CD4-positive, alpha-beta T cell (primary cell): ENCODE measurements at regions not wholly inside any gene's neighbourhood (a gene's known extent, or its start where the extent isn't known, plus 50 kb on each side); places are given as distances from the start of the nearest gene placed in this dataset.
"Not testable (repeated sequence)": the region's sequence is repeated elsewhere in the genome, so short reads cannot be mapped to it uniquely, and the experiment has no call there.

Experiments
- ATAC-seq: fragments of 200-7000 bp; cut with Tn5 transposase; one replicate; pipeline ENCODE4 v1.10.0; 2022; ENCODE audit warnings: mild to moderate bottlenecking; ENCODE audit not compliant: poor library complexity
- CTCF ChIA-PET: fragments of 350-600 bp; sonication (Branson Sonifier 250); formaldehyde crosslinking; loops from one replicate; lab custom pipeline; 2021; ENCODE audit warnings: antibody characterized with exemption, inconsistent platforms; lab: Charles Lee
- POLR2A ChIA-PET: fragments of 350-600 bp; sonication (Branson Sonifier 250); formaldehyde crosslinking; loops from one replicate; lab custom pipeline; 2021; ENCODE audit warnings: antibody characterized with exemption, inconsistent platforms; lab: Charles Lee
- DNase-seq, 14 experiments: peaks; one replicate each; pipeline ENCODE4 v3.0.0-alpha.2; 2013 to 2020; ENCODE audit warnings: mixed read lengths in 2 of 14
- H3K27ac ChIP-seq, 2 donors: one replicate each; pipeline versions ENCODE4 v1.5.1 to v1.7.0; 2013; ENCODE audit warnings: low read length in 2 of 2, low read depth in 1 of 2, mild to moderate bottlenecking in 1 of 2
- H3K27me3 ChIP-seq, 2 experiments: 1 replicate in 1 of 2; 2 replicates in 1 of 2; pipeline versions ENCODE4 v1.6.1 to v1.7.0; 2013; ENCODE audit warnings: low read length in 2 of 2, control low read depth in 1 of 2, mild to moderate bottlenecking in 1 of 2, moderate library complexity in 1 of 2; ENCODE audit not compliant: insufficient read depth in 2 of 2, control insufficient read depth in 1 of 2
- H3K36me3 ChIP-seq: one replicate; pipeline ENCODE4 v1.6.1; 2013; ENCODE audit warnings: low read length, control low read depth; ENCODE audit not compliant: insufficient read depth
- H3K4me1 ChIP-seq: one replicate; pipeline ENCODE4 v1.6.1; 2013; ENCODE audit warnings: low read length, control low read depth; ENCODE audit not compliant: insufficient read depth
- H3K4me3 ChIP-seq: one replicate; pipeline ENCODE4 v1.5.1; 2013; ENCODE audit warnings: mild to moderate bottlenecking, low read length, moderate library complexity
- H3K9me3 ChIP-seq, 2 experiments: 1 replicate in 1 of 2; 2 replicates in 1 of 2; pipeline versions ENCODE4 v1.6.1 to v1.7.0; 2013; ENCODE audit warnings: low read length in 2 of 2, mild to moderate bottlenecking in 2 of 2, control low read depth in 1 of 2, moderate library complexity in 1 of 2; ENCODE audit not compliant: control insufficient read depth in 1 of 2, insufficient read depth in 1 of 2
- H3K27ac Mint-ChIP-seq: one replicate; pipeline ENCODE4 v1.8.0; 2020; ENCODE audit warnings: mixed read lengths
- H3K27me3 Mint-ChIP-seq: one replicate; pipeline ENCODE4 v1.8.0; 2021; ENCODE audit warnings: mixed read lengths
- H3K36me3 Mint-ChIP-seq: one replicate; pipeline ENCODE4 v1.8.0; 2021; ENCODE audit warnings: low read depth, mixed read lengths
- H3K4me1 Mint-ChIP-seq: one replicate; pipeline ENCODE4 v1.8.0; 2021; ENCODE audit warnings: low read depth, mixed read lengths
- H3K4me3 Mint-ChIP-seq: one replicate; pipeline ENCODE4 v1.8.0; 2020; ENCODE audit warnings: mild to moderate bottlenecking, mixed read lengths
- H3K9me3 Mint-ChIP-seq: one replicate; pipeline ENCODE4 v1.8.0; 2020; ENCODE audit warnings: mixed read lengths
- CTCF ChIP-seq: fragments of 200-600 bp; IDR thresholded peaks from one replicate; pipeline ENCODE4 v1.8.0; 2022; ENCODE audit warnings: antibody characterized with exemption, mild to moderate bottlenecking
- intact Hi-C, 2 experiments: fragments of 100-400 bp; cut with DNase I in 1 of 2; cut with micrococcal nuclease in 1 of 2; formaldehyde crosslinking; loops; one replicate each; pipeline versions ENCODE4 v1.15.1 to v1.9.0; 2023 to 2025; cut with DNase I, micrococcal nuclease

DNA sequence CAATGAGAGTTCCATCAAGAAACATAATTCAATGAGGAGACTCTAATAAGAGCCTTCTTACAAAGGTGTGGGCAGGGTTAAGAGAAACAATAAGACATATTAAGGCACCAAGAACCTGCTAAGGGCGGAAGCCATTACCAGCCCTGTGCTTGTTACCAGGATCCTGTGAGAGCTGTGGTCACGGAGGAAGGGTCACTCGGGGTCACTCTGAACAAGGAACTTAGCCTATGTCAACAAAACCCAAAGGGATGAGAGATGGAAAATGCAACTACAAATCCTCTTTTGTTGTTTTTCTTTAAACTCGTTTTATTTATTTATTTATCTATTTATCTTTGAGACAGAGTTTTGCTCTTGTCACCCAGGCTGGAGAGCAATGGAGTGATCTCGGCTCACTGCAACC is 460.4 kb upstream of the CCDC196 start:
- H3K27ac Mint-ChIP-seq = no peak overlapping the region
- no peaks in the 10 kb centered on the region for H3K4me1 Mint-ChIP-seq
- CTCF ChIA-PET = no interaction called here
- H3K9me3 Mint-ChIP-seq = peaks cover 5% of the 10 kb centered on the region
- no peak overlapping the region for H3K4me3 Mint-ChIP-seq
- no peak for TF ChIP-seq CTCF
- H3K4me1 ChIP-seq = no peaks in the 10 kb centered on the region
- POLR2A ChIA-PET = no interaction called here
- no peaks in the 10 kb centered on the region for H3K9me3 ChIP-seq
- no peak for ATAC-seq
- H3K27ac ChIP-seq = no peak overlapping the region
- H3K27me3 ChIP-seq = no peaks in the 10 kb centered on the region
- H3K36me3 Mint-ChIP-seq = no peaks in the 10 kb centered on the region
- H3K27me3 Mint-ChIP-seq = no peaks in the 10 kb centered on the region
- no peaks in the 10 kb centered on the region for H3K36me3 ChIP-seq
- no peak for DNase-seq
- H3K4me3 ChIP-seq = no peak overlapping the region
- intact Hi-C loops = no loop called here

GRCh38 chr14:66031981-66032380 is 454.2 kb upstream of the CCDC196 start:
- H3K9me3 Mint-ChIP-seq, H3K36me3 Mint-ChIP-seq, intact Hi-C loops, DNase-seq, H3K4me3 ChIP-seq, H3K27ac ChIP-seq, H3K36me3 ChIP-seq, H3K9me3 ChIP-seq, H3K4me1 Mint-ChIP-seq, H3K4me1 ChIP-seq, CTCF ChIA-PET, ATAC-seq, H3K27me3 ChIP-seq, H3K27ac Mint-ChIP-seq, H3K4me3 Mint-ChIP-seq, POLR2A ChIA-PET: not testable (repeated sequence)
- H3K27me3 Mint-ChIP-seq = peaks cover 11% of the 10 kb centered on the region

DNA sequence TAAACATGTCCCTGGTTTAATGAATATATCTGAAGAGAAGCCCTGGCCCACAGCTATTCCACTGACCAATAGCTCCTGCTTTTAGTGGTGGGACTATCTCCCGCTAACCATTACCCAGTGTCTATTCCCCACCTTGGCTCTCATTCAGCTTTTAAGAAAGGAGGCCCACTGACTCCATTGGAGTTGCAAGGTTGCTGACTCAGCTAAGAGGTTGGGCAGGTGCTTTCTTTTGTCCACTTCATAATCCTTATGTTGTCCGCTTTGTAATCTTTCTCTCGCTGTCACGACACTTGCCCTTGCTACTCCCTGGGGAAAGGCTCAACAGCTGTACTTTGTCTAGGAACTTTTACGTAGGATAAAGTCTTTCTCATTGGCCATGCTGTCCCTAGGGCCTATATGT is 453.4 kb upstream of the CCDC196 start:
- Histone ChIP-seq H3K27me3 (no peaks in the 10 kb centered on the region), H3K4me3 (no peak overlapping the region), H3K27ac (no peak overlapping the region), H3K9me3 (peaks cover 6 to 9% of the 10 kb centered on the region in 2 experiments), H3K36me3 (no peaks in the 10 kb centered on the region), H3K4me1 (no peaks in the 10 kb centered on the region)
- POLR2A ChIA-PET = no interaction called here
- Mint-ChIP-seq H3K36me3 (no peaks in the 10 kb centered on the region), H3K9me3 (peaks cover 4% of the 10 kb centered on the region), H3K4me3 (no peak overlapping the region), H3K4me1 (no peaks in the 10 kb centered on the region), H3K27me3 (peaks cover 11% of the 10 kb centered on the region), H3K27ac (no peak overlapping the region)
- intact Hi-C loops = no loop called here
- TF ChIP-seq CTCF = no peak
- ATAC-seq (no peak), DNase-seq (no peak)
- CTCF ChIA-PET = no interaction called here

- Mint-ChIP-seq H3K4me1 (no peaks in the 10 kb centered on the region), H3K36me3 (no peaks in the 10 kb centered on the region), H3K27me3 (peaks cover 11% of the 10 kb centered on the region), H3K9me3 (no peaks in the 10 kb centered on the region), H3K4me3 (no peak overlapping the region), H3K27ac (no peak overlapping the region)
- Histone ChIP-seq H3K27ac (no peak overlapping the region), H3K27me3 (no peaks in the 10 kb centered on the region), H3K36me3 (no peaks in the 10 kb centered on the region), H3K4me1 (no peaks in the 10 kb centered on the region), H3K9me3 (peaks cover 6 to 9% of the 10 kb centered on the region in 2 experiments), H3K4me3 (no peak overlapping the region)
- intact Hi-C loops = no loop called here
- no peak for TF ChIP-seq CTCF
- ChIA-PET POLR2A (no interaction called here), CTCF (interaction anchor here (1.0 kb wide), 1 partner anchor 13 kb away, joined by 4 read pairs; no protein-coding TSS in a partner anchor)
- ATAC-seq (no peak), DNase-seq (no peak)
Measured at GRCh38 chr14:66036547-66036946, 449.6 kb upstream of the CCDC196 start.
